ENCODE measurements at regions not wholly inside any gene's neighbourhood (a gene's known extent, or its start where the extent isn't known, plus 50 kb on each side); places are given as distances from the start of the nearest gene placed in this dataset.

DNA sequence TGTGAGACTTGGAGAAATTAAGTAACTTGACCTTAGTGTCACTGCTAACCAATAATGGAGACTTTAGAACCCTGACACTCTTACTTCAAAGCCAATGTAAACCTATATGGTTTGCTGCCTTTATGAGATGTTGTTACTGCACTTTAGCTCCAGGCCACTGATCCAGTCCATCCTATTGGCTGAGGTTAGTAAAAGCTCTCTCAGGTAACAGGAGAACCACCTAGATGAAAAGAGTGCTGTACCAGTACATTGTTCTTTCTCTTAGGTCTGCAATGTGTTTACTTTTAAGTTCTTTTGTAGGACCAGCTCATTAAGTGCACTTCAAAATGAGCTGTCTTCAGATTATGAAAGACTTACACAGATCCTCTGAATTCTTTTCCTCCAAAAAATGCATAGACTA lies 994.0 kb upstream of the FAT3 start:
- H3K4me3 ChIP-seq (ENCODE audit: low read depth, low read length) = no peak overlapping the region
- TF ChIP-seq, protein P1, sequence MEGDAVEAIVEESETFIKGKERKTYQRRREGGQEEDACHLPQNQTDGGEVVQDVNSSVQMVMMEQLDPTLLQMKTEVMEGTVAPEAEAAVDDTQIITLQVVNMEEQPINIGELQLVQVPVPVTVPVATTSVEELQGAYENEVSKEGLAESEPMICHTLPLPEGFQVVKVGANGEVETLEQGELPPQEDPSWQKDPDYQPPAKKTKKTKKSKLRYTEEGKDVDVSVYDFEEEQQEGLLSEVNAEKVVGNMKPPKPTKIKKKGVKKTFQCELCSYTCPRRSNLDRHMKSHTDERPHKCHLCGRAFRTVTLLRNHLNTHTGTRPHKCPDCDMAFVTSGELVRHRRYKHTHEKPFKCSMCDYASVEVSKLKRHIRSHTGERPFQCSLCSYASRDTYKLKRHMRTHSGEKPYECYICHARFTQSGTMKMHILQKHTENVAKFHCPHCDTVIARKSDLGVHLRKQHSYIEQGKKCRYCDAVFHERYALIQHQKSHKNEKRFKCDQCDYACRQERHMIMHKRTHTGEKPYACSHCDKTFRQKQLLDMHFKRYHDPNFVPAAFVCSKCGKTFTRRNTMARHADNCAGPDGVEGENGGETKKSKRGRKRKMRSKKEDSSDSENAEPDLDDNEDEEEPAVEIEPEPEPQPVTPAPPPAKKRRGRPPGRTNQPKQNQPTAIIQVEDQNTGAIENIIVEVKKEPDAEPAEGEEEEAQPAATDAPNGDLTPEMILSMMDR (IDR thresholded peaks at IDR 0.05; ENCODE audit: borderline replicate concordance, insufficient read depth, low read depth, low read length) = no peak

DNA sequence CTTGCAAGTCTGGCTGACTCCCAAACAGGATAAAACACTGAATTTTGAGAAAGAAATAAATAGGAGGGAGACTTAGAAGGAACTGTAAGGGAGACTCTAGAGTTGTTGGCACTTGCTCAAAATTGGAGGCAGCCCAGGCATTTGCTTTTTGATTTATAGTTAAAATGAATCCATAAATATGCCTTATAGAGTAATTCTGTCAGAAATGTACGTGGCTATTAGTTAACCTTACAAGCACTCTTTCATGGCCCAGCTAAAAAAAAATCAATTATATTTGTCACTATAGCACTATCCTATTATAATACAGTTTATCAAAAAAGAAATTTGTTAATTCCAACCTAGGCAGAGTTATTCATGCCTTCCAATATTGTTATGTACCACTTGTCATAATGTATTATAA lies 1000.0 kb upstream of the CHORDC1 start:
- TF ChIP-seq, protein P1 (IDR thresholded peaks at IDR 0.05; ENCODE audit: borderline replicate concordance, insufficient read depth, low read depth, low read length) = no peak
- H3K4me3 ChIP-seq (ENCODE audit: low read depth, low read length) = no peak overlapping the region

DNA sequence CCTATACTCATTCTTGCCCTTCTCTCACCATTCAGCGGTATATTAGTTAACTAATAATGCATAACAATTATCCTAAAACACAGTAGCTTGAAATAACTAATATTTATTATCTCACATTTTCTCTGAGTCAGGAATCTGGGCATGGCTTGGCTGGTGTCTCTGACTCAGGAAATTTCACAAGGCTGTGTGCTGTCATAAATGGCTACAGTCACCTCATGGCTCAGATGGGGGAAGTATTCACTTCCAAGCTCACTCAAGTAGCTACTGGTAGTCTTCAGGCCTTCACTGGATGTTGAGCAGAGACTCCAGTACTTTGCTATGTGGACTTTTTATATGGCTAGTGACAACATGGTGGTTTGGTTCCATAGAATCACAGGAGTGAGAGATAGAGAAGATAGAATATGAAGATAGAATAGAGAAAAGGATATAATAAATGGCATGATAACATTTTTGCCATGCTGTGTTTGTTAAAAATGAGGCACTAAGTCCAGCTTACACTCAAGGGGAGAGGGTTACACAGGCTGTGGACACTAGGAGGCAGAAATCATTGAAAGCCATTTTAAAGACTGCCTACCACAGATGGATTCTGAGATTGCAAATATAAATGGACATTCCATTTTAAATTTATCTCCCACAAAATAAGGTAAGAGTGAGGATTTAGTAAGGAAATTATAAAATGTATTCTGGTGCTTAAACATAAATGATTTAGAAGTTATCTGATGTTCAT lies 997.8 kb upstream of the CHORDC1 start:
- no peak overlapping the region for H3K4me3 ChIP-seq (ENCODE audit: low read depth, low read length)
- TF ChIP-seq, protein P1 (IDR thresholded peaks at IDR 0.05; ENCODE audit: borderline replicate concordance, insufficient read depth, low read depth, low read length) = no peak

DNA sequence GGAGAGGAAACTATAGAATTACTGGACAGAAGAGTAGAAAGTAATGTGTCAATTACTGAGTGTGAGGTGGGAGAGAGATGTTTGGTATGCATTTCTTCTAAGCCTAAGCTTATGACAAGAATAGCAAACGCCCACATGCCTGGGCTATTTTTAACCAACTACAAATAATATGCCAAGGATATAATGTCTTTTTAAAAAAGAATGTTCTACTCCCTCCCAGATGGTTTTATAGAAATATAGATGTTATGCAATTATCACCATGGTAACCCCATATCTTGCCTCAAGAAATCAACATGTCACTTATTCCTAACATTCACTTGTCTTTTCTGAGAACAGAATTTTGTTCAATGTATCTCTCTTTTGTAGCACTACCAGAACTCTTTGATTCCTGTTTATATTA lies 996.7 kb upstream of the CHORDC1 start:
- no peak overlapping the region for H3K4me3 ChIP-seq (ENCODE audit: low read depth, low read length)
- TF ChIP-seq, protein P1 (IDR thresholded peaks at IDR 0.05; ENCODE audit: borderline replicate concordance, insufficient read depth, low read depth, low read length) = no peak

DNA sequence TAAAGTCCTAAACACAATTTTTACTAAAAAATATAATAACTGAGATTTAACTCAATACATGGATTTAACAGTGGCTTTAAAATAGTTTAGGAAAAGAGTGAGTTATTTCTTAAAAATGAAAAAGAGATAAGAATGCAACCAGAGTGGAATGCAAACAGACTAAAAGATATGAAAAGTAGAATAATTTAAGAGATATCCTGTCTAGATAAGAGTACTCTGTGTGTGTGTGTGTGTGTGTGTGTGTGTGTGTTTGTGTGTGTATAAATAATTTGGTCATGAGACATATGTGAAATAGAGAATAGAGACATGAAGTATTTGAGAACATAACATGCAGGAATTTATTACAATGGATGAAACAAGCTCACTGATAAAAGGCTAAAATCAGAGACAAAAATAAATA lies 986.9 kb upstream of the CHORDC1 start:
- H3K4me3 ChIP-seq (ENCODE audit: low read depth, low read length) = no peak overlapping the region
- TF ChIP-seq, protein P1 (IDR thresholded peaks at IDR 0.05; ENCODE audit: borderline replicate concordance, insufficient read depth, low read depth, low read length) = no peak

DNA sequence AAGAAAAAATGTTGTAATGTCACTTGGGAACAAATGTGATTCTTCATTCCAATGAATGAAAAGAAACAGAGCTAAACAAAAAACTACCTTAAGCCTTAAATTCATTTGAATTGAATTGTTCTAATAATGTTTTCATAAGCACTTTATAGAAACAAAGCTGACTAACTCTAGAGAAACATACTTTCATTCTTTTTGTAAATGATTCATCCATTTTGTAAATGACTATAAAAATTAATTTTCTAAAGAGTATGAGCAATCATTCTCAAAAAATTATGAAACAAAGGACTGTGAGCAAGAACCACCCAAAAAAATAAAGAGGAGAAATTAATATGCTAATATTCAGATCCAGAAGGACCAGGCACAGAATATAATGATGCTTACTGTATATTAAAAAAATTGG lies 986.5 kb upstream of the CHORDC1 start:
- TF ChIP-seq, protein P1 (IDR thresholded peaks at IDR 0.05; ENCODE audit: borderline replicate concordance, insufficient read depth, low read depth, low read length) = no peak
- no peak overlapping the region for H3K4me3 ChIP-seq (ENCODE audit: low read depth, low read length)

DNA sequence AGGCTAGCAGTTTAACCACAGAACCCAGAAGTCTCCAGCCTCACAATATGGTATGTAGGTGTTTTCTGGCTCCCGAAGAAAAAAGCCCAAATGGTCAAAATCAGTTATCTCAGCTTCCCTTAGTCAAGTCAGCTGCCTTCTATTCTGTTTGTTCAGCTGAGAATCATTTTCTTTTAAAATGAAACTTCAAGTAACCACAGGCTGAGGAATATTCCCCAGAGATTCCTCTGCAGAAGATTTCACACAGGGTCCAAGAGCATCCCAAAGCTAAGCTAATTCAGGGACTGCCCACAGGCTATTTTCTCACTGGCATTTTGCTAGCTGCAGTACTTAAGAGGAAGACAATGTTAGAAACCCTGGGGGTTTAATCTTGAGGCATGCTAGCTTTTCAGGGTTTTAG lies 977.0 kb upstream of the CHORDC1 start:
- no peak overlapping the region for H3K4me3 ChIP-seq (ENCODE audit: low read depth, low read length)
- TF ChIP-seq, protein P1 (IDR thresholded peaks at IDR 0.05; ENCODE audit: borderline replicate concordance, insufficient read depth, low read depth, low read length) = no peak
